Transverse colon (tissue), 4 donors: ENCODE measurements at regions not wholly inside any gene's neighbourhood (a gene's known extent, or its start where the extent isn't known, plus 50 kb on each side); places are given as distances from the start of the nearest gene placed in this dataset.

Experiments
- DNase-seq: peaks from one replicate; pipeline ENCODE4 v3.0.0-alpha.2; 2019
- H3K27ac ChIP-seq, 4 donors: fragments of 200-600 bp; sonication (generic); 2 replicates each; pipeline ENCODE4 v1.5.1; 2016 to 2018; ENCODE audit warnings: inconsistent platforms in 4 of 4
- H3K27me3 ChIP-seq: fragments of 200-600 bp; sonication (generic); 2 replicates; pipeline ENCODE4 v1.5.1; 2017; ENCODE audit warnings: inconsistent platforms
- H3K36me3 ChIP-seq, 4 donors: fragments of 200-600 bp; sonication (generic); 2 replicates each; pipeline ENCODE4 v1.5.1; 2017 to 2019; ENCODE audit warnings: inconsistent platforms in 4 of 4
- H3K4me1 ChIP-seq, 4 donors: fragments of 200-600 bp; sonication (generic); 2 replicates each; pipeline ENCODE4 v1.5.1; 2017 to 2020; ENCODE audit warnings: inconsistent platforms in 4 of 4
- H3K4me3 ChIP-seq, 4 donors: fragments of 200-600 bp; sonication (generic); 1 replicate in 1 of 4; 2 replicates in 3 of 4; pipeline versions ENCODE4 v1.5.1 to v1.6.1; 2017 to 2019; ENCODE audit warnings: inconsistent platforms in 4 of 4
- H3K9me3 ChIP-seq, 2 donors: fragments of 200-600 bp; sonication (generic); 2 replicates each; pipeline ENCODE4 v1.5.1; 2017 to 2019; ENCODE audit warnings: inconsistent platforms in 2 of 2
- EP300 ChIP-seq: sonication (generic); formaldehyde crosslinking; IDR thresholded peaks from one replicate; pipeline ENCODE4 v1.6.1; 2017; ENCODE audit warnings: antibody characterized with exemption, low read depth
- POLR2A ChIP-seq: fragments of 450-650 bp; IDR thresholded peaks from one replicate; pipeline ENCODE4 v1.6.1; 2016; ENCODE audit warnings: antibody characterized with exemption, mild to moderate bottlenecking, moderate library complexity
- POLR2AphosphoS5 ChIP-seq, 3 donors: sonication (generic); formaldehyde crosslinking; IDR thresholded peaks; one replicate each; pipeline ENCODE4 v1.6.1; 2016; ENCODE audit warnings: antibody characterized with exemption in 3 of 3
- WGBS, 2 donors: methylation state at CpG; one replicate each; pipeline ENCODE4 v1.1.5; 2018; ENCODE audit warnings: low coverage in 1 of 2; 5-methylcytosine and 5-hydroxymethylcytosine counted together
- in situ Hi-C, 4 donors: fragments of 200-750 bp; cut with MboI; loops; one replicate each; pipeline versions ENCODE4 v1.15.0 to v1.15.1; 2017; ENCODE audit warnings: low sequenced_read_pairs in 3 of 4, low pct_ligation_motif_present in 1 of 4, low pct_unique_long_range_greater_than_20kb in 1 of 4
- intact Hi-C: fragments of 100-400 bp; cut with DNase I; formaldehyde crosslinking; loops from one replicate; pipeline ENCODE4 v1.15.1; 2023; ENCODE audit warnings: low total_unique reads
- TF ChIP-seq, protein P1 (sequence below), 5 experiments: fragments of 200-600 bp in 3 of 5; fragments of 450-650 bp in 2 of 5; sonication (generic) in 3 of 5; IDR thresholded peaks; 1 replicate in 2 of 5; 2 replicates in 3 of 5; pipeline ENCODE4 v1.5.1; 2016 to 2017; ENCODE audit warnings: antibody characterized with exemption in 5 of 5, inconsistent platforms in 3 of 5, mild to moderate bottlenecking in 2 of 5, moderate library complexity in 1 of 5

DNA sequence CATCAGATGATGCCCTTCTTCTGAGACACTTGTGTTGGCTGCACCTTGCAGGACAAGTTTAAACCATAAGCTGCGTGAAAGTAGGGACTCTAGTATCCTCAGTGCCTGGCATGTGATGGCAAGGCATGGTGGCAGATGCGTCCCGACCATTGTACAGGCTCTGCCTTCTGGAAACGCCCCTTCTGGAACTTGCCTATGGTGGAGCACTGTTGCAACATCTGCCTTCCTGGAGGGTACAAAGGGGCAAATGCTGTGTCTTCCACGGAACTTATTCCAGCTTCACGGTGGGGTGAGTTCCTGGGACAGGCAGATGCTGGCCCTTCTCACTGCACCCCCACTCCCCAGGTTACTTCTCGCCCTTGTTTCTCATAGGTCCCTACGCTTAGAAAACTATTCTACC is 232.8 kb downstream of the THBS2 start:
- Histone ChIP-seq H3K36me3 (no peaks in the 10 kb centered on the region), H3K9me3 (peaks cover 4 to 7% of the 10 kb centered on the region in 2 donors), H3K27ac (peak overlapping the region in 1 of 4 donors; percentile 6), H3K4me1 (no peaks in the 10 kb centered on the region), H3K27me3 (no peaks in the 10 kb centered on the region), H3K4me3 (no peak overlapping the region)
- in situ Hi-C loops = no loop called here
- DNase-seq = no peak
- TF ChIP-seq, protein P1, sequence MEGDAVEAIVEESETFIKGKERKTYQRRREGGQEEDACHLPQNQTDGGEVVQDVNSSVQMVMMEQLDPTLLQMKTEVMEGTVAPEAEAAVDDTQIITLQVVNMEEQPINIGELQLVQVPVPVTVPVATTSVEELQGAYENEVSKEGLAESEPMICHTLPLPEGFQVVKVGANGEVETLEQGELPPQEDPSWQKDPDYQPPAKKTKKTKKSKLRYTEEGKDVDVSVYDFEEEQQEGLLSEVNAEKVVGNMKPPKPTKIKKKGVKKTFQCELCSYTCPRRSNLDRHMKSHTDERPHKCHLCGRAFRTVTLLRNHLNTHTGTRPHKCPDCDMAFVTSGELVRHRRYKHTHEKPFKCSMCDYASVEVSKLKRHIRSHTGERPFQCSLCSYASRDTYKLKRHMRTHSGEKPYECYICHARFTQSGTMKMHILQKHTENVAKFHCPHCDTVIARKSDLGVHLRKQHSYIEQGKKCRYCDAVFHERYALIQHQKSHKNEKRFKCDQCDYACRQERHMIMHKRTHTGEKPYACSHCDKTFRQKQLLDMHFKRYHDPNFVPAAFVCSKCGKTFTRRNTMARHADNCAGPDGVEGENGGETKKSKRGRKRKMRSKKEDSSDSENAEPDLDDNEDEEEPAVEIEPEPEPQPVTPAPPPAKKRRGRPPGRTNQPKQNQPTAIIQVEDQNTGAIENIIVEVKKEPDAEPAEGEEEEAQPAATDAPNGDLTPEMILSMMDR (IDR thresholded peaks at IDR 0.05) = no peak
- WGBS, 2 donors = 85% methylated on average over 5 to 8 of the region's 8 CpGs
- intact Hi-C loops = no loop called here

DNA sequence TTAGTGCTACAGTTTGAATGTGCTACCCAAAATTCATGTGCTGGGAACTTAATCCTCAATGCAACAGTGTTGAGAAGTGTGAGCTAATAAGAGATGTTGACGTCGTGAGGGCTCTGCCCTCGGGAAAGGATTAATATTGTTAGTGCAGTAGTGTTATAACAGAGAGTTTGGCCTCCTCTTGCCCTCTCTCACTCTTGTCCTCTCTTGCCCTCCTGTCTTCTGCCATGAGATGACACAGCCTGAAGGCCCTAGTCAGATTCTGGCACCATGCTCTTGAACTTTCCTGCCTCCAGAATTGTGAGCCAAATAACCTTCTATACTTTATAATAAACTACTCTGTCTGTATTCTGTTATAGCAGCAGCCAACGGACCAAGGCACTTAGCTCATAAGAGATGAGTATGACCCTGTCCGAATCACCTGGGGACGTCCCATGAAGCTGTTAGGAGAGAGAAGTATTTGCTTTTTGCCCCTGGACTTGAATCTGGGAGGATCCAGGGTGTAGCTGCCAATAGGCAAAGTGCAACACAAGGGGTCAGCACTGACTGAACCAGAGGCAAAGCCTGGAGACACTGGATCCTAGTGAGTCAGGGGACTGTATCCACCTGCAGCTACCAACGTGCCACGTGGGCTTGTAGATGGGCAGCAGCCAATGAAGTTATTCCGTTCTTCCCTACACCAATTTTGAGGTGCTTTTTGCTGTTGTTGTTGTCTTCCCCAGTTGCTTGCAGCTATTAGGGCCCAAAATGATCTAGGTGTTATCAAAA is 233.7 kb downstream of the THBS2 start:
- no peak for DNase-seq
- intact Hi-C loops = no loop called here
- peak overlapping the region in 1 of 4 donors; percentile 16 for H3K27ac ChIP-seq
- H3K36me3 ChIP-seq = no peaks in the 10 kb centered on the region
- no peak overlapping the region for H3K4me3 ChIP-seq
- in situ Hi-C loops = no loop called here
- WGBS, 2 donors = 57 to 76% methylated on average over 6 to 9 of the region's 9 CpGs
- H3K27me3 ChIP-seq = no peaks in the 10 kb centered on the region
- H3K9me3 ChIP-seq = peaks cover 4 to 7% of the 10 kb centered on the region in 2 donors
- no peaks in the 10 kb centered on the region for H3K4me1 ChIP-seq
- TF ChIP-seq POLR2A = no peak
- TF ChIP-seq EP300 = no peak
- TF ChIP-seq POLR2AphosphoS5 (IDR thresholded peaks at IDR 0.05) = no peak
- TF ChIP-seq, protein P1 (IDR thresholded peaks at IDR 0.05) = no peak

DNA sequence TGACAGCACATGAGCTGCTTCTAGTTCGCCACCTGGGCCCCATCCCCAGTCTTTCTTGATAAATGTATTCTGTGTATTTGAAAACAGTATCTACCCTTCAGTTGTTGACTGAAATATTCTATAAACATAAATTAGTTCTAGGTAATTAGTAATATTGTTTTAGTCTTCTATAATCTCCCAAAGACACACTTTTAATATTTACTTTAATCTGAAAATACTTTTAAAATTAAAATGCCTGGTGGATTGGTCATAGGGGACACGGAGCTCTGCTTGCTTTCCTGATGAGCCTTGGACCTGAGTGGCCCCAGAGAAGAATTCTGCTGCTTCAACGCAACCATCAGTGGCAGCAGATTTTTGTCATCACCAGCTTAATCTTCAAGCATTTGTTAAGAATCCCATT is 234.5 kb downstream of the THBS2 start:
- no peak for DNase-seq
- in situ Hi-C loops = no loop called here
- Histone ChIP-seq H3K4me3 (no peak overlapping the region), H3K9me3 (peaks cover 4 to 7% of the 10 kb centered on the region in 2 donors), H3K36me3 (no peaks in the 10 kb centered on the region), H3K27ac (peak overlapping the region in 1 of 4 donors; percentile 16), H3K27me3 (no peaks in the 10 kb centered on the region), H3K4me1 (no peaks in the 10 kb centered on the region)
- WGBS, 2 donors = 75 to 90% methylated on average over 3 of the region's 3 CpGs
- no peak for TF ChIP-seq POLR2AphosphoS5 (IDR thresholded peaks at IDR 0.05)
- TF ChIP-seq POLR2A = no peak
- TF ChIP-seq, protein P1 (IDR thresholded peaks at IDR 0.05) = no peak
- no peak for TF ChIP-seq EP300
- intact Hi-C loops = no loop called here

DNA sequence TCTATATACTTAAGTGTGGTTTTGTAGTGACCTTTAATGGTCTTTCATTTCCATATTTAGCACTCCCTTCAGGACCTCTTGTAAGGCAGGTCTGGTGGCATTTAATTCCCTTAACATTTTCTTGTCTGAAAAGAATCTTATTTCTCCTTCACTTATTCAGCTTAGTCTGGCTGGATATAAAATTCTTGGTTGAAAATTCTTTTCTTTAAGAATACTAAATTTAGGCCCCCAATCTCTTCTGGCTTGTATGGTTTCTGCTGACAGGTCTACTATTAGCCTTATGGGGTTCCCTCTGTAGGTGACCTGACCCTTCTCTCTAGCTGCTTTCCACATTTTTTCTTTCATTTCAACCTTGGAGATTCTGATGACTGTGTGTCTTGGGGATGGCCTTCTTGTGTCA is 236.9 kb downstream of the THBS2 start:
- H3K27me3 ChIP-seq = no peaks in the 10 kb centered on the region
- DNase-seq = no peak
- in situ Hi-C loops (no loop called here), intact Hi-C loops (no loop called here)
- H3K4me1 ChIP-seq = no peaks in the 10 kb centered on the region
- TF ChIP-seq, protein P1 (IDR thresholded peaks at IDR 0.05) = no peak
- TF ChIP-seq POLR2AphosphoS5 (IDR thresholded peaks at IDR 0.05) (no peak), POLR2A (no peak), EP300 (no peak)
- no peaks in the 10 kb centered on the region for H3K36me3 ChIP-seq
- no peak overlapping the region for H3K4me3 ChIP-seq
- H3K9me3 ChIP-seq = peaks cover 4 to 7% of the 10 kb centered on the region in 2 donors
- no peak overlapping the region for H3K27ac ChIP-seq
